ENCODE measurements at regions not wholly inside any gene's neighbourhood (a gene's known extent, or its start where the extent isn't known, plus 50 kb on each side); places are given as distances from the start of the nearest gene placed in this dataset.

DNA sequence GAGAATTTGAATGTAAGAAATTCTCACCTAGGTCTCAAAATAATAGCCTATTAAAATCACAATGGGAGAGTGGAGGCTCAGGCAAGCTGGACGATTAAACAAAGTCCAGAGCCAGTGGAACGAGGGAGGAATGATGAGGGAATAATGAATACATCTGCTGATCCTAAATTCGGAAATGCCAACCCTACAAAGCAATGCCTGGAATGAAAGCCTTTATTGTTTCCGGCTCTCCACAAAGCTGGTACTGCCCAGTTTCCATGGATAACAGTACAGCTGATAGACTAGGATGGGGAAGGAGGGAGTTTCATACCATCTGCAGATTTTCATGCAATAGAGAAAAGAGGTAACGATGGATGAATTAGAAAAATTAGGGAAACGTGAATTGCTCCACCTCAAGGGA, 356.1 kb downstream of the CBLN4 start:
- TF ChIP-seq, protein P1, sequence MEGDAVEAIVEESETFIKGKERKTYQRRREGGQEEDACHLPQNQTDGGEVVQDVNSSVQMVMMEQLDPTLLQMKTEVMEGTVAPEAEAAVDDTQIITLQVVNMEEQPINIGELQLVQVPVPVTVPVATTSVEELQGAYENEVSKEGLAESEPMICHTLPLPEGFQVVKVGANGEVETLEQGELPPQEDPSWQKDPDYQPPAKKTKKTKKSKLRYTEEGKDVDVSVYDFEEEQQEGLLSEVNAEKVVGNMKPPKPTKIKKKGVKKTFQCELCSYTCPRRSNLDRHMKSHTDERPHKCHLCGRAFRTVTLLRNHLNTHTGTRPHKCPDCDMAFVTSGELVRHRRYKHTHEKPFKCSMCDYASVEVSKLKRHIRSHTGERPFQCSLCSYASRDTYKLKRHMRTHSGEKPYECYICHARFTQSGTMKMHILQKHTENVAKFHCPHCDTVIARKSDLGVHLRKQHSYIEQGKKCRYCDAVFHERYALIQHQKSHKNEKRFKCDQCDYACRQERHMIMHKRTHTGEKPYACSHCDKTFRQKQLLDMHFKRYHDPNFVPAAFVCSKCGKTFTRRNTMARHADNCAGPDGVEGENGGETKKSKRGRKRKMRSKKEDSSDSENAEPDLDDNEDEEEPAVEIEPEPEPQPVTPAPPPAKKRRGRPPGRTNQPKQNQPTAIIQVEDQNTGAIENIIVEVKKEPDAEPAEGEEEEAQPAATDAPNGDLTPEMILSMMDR (IDR thresholded peaks at IDR 0.05) = no peak
- TF ChIP-seq POLR2A (IDR thresholded peaks at IDR 0.05) (no peak), POLR2AphosphoS5 (IDR thresholded peaks at IDR 0.05) (no peak)

All from prostate gland (tissue), 2 donors.